HG02852 (cell line): ENCODE measurements at regions not wholly inside any gene's neighbourhood (a gene's known extent, or its start where the extent isn't known, plus 50 kb on each side); places are given as distances from the start of the nearest gene placed in this dataset.

Experiments used
- ATAC-seq: cut with Tn5 transposase; IDR thresholded peaks from one replicate; pipeline ENCODE4 v1.9.1; 2021; ENCODE audit warnings: mild to moderate bottlenecking, moderate library complexity; ENCODE audit not compliant: unreplicated experiment

DNA sequence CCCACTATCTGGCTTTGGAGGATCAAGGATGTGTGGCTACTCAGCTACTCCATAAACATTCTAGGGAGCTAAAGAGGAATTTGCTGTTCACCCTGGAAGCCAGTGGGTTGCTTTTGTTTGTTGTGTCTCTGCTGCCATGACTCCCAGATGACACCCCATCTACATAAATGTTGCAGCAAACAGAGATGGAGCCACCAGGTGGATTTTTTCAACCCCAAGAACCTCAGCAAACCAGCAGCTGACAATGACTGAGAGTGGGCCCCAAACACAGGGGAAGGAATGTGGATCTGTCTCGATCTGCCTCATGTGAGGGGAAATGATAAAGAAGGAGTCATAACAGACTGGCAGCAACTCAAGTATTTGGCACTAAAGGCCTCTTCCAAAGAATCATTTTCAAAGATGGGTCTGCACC, 132.7 kb upstream of the TNC start:
- ATAC-seq = no peak

GRCh38 chr9:115254287-115255180, 136.6 kb upstream of the TNC start:
- no peak for ATAC-seq

GRCh38 chr9:115261656-115262081, 143.7 kb upstream of the TNC start:
- no peak for ATAC-seq

GRCh38 chr9:115262477-115262876, 144.5 kb upstream of the TNC start:
- ATAC-seq = no peak

DNA sequence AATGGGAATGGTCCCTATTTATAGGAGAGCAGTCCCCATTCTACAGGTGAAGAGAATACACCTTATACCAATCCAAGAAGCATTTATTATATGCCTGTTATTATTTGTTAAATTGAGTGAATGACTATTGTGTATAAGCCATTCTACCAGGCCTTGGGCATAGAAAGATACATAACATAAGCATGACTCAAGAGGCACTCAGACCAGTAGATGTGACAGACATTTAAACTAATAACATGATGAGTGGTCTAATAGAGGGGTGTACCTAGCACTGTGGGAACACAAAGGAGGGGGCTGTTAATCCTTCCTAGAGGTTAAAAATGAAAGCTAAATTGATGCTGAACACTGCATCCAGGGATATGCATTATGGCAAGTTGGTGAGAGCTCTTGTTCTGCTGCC, 145.0 kb upstream of the TNC start:
- ATAC-seq = no peak

DNA sequence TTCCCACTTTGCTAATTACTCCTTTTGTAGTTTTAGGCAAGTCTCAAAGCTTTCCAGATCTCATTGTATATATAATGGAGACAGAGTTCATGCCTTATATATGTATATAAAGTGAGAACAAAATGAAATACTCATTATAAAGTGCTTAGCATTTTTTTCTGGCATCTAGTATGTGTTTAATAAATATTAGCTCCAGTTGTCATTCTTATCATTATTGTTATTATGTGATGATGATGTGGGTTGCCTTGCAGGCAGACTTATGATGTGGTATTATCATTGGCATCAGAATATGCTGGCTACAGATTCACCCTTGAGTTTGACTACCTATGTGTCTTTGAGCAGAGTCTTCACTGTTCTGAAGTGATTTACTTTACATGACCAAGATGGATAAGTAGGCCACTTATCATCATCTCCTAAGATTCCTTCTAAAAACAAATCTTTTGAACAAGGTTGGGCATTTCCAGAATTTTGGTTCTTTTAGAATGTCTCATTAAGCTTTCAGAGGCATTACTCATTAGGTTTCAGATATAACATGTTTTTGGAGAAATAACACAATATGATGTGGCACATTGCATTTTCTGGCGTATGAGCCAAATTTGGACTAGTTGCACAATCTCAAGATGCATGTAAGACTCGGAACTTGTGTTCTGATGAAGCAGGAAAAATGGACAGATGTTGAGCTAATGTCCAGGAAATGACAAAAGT, 145.6 kb upstream of the TNC start:
- no peak for ATAC-seq

GRCh38 chr9:115264313-115264712, 146.4 kb upstream of the TNC start:
- ATAC-seq = no peak

DNA sequence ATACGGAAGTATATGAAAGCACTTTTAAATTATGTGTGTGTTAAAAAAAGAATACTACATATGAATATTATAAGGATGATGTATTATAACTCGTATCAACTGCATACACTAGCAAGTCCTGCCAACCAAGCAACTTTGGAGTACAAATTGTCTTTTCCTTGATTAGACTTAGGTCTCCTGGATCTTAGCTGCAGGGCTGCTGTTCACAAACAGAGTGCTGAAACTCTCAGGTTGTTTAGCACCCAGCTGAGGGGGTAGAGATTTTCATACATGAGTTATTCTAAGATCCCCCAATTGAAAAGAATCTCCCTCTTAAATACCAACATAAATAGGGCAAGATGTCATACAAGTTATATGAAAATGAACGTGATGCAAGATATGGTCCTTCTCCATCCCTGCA, 149.8 kb upstream of the TNC start:
- ATAC-seq = no peak

GRCh38 chr9:115275753-115276152, 157.8 kb upstream of the TNC start:
- no peak for ATAC-seq

DNA sequence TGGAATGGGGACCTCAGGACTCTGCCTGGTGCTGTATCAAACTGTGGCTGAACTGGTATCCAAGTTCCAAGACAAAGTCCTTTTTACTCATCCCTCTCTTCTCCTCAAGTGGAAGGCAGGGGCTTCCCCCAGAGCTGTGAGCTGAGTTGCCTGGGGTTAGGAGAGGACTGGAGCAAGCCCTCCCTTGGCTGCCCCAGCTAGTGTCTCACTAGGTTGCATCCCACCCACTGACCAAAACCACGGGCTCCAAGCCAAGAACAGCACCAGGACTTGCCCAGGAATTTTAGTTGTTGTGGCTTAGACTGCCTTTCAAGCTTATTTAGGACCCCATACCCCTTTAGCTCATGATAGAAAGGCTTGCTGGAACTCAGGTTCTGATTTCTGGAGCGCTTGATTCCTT, 158.7 kb upstream of the TNC start:
- no peak for ATAC-seq

DNA sequence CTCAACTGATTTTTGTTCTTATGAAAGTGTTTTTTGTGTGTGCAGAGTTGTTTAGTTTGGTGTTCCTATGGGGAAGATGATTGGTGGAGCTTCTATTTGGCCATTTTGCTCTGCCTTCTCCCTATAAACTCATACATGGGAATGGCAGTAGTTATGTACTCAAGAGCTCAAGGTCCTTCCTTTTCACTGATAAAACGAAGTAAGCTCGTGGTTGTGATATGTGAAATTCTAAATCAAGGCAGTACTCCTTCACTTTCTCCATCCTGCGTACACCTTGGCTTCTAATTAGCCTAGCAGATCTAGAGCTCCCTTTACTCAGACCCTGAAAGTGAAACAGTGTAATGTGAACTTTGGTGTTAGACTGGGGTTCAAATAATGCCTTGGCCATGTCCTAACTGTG, 159.3 kb upstream of the TNC start:
- ATAC-seq = no peak

DNA sequence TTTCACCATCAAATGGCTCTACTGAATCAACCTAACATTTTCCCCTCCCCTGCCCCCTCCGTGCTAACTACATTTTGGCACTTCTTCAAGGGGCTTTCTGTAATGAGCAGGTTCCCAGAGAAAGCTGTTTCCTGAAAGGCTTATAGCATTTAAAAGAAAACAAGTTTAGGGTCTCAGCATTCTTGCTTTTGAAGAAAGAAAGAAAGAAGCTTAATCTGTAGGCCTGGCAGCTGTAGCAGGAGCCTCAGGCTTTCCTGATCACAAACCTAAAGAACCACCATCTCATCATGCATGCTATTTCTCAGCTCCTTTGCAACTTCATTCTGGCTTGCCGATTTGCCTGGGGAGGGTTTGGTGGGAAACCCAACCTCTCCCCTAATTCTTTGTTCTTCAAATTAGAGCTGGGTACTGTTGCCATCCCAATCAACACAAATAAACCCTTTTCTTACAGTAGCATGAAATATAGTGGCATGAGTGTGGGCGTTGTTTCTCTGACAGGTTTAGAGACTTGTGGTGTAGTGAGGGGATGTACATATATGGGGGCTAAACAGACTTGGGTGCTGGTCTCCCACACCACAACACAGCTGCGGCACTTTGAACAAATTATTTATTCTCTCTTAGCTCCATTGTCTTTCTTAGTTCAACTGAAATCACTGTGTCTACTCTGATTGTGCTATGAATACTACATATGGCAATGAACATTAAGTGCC, 160.5 kb upstream of the TNC start:
- ATAC-seq = peak; percentile 59

GRCh38 chr9:115283395-115283794, 165.4 kb upstream of the TNC start:
- no peak for ATAC-seq

- no peak for ATAC-seq
Observed at GRCh38 chr9:115285836-115286235, 167.9 kb upstream of the TNC start.

GRCh38 chr9:115286411-115286810, 168.5 kb upstream of the TNC start:
- no peak for ATAC-seq

DNA sequence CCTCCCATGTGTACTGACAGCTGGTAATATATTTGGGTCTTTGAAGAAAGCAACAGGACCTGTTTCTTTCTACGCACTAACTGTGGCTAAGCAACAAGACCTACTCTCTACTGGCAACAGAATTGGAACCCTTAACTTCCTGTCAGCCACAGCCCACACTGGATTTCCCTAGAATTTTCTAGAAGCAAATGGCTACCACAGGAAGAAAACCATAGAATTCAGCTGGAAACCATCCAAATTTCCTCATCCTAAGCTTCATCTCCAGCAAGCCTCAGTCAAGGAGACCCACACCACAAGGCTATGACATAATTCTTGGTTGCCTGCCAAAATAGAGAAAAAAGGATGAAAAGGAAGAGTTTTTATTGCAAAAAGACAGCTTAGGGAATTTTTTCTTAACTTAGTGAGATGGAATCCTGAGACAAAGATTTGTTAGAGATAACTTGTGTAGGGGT, 171.8 kb upstream of the TNC start:
- no peak for ATAC-seq

- no peak for ATAC-seq
Observed at GRCh38 chr9:115291841-115292240, 173.9 kb upstream of the TNC start.

- ATAC-seq = no peak
Observed at GRCh38 chr9:115292584-115293279, 174.8 kb upstream of the TNC start.

DNA sequence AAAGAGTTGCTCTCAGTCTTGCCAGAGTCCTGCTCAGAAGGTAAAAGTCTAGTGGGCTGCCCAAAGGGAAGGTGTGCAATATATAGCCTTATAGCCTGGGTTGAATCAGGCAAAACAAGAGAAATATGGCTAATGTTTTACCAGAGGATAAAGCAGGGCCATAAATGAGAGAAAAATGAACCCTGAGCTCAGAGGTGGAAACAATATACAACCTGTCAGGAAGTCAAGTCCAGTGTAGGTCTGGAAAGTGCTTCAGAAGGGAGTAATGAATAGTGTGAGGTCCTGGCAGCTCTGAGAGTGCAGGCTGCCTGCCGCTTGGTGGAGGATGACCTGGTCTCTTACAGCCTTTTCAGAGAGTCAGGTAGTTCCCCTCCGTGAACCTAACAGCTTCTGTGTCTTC, 177.8 kb upstream of the TNC start:
- ATAC-seq = no peak

- ATAC-seq = no peak
Observed at GRCh38 chr9:115296831-115297565, 179.0 kb upstream of the TNC start.
